ENCODE measurements at regions not wholly inside any gene's neighbourhood (a gene's known extent, or its start where the extent isn't known, plus 50 kb on each side); places are given as distances from the start of the nearest gene placed in this dataset.

GRCh38 chr13:89486065-89486464 is 1814.9 kb downstream of the SLITRK5 start:
- TF ChIP-seq CTCF (IDR thresholded peaks at IDR 0.05) (no peak), EZH2phosphoT487 (IDR thresholded peaks at IDR 0.05) (no peak)

Data from neural progenitor cell (in vitro differentiated cells).